Glomerular visceral epithelial cell (primary cell): ENCODE measurements at regions not wholly inside any gene's neighbourhood (a gene's known extent, or its start where the extent isn't known, plus 50 kb on each side); places are given as distances from the start of the nearest gene placed in this dataset.
"Not testable (repeated sequence)": the region's sequence is repeated elsewhere in the genome, so short reads cannot be mapped to it uniquely, and the experiment has no call there.

Source experiments
- DNase-seq: peaks from one replicate; pipeline ENCODE4 v3.0.0-alpha.2; 2016; ENCODE audit errors: extremely low spot score

DNA sequence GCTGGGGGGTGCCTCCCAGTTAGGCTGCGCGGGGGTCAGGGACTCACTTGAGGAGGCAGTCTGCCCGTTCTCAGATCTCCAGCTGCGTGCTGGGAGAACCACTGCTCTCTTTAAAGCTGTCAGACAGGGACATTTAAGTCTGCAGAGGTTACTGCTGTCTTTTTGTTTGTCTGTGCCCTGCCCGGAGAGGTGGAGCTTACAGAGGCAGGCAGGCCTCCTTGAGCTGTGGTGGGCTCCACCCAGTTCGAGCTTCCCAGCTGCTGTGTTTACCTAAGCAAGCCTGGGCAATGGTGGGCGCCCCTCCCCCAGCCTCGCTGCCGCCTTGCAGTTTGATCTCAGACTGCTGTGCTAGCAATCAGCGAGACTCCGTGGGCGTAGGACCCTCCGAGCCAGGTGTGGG lies 584.2 kb upstream of the SLC39A10 start:
- not testable (repeated sequence) for DNase-seq

DNA sequence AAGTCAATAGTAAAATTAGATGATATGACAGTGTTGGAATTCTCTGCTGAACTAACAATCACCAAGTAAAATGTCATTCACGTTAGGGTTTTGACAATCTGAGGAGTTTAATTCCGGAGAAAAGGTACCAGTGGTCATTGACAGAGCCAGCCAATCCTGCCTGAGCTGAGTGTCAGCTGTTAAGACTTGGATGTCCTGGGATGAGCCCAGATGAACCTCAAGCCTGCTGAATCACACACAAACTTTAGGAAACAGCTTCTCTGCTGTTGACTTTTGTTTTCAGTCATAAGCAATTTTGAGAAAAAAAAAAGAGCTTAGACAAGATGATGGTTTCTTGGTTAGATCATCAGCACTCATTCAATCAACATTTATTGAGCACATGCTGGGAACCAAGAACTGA lies 600.0 kb upstream of the SLC39A10 start:
- DNase-seq: no peak

DNA sequence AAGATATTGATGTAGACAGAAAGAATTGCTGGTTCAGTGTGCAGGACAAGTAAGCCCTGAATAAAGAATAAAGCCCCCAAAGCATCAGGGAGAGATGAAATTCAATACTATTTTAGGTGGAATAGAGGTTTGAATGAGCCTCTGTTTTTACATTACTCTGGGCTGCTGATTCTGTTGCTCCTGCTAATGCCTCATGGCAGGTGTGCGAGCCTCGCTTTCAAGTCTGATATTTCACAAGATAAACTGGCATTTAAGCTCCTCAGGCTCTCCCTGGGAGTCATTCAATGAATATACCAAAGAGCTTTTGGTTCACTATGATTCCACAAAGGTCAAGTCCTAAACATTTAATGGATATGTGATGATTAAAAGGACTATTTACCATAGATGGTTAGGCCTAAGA lies 601.0 kb upstream of the SLC39A10 start:
- no peak for DNase-seq

DNA sequence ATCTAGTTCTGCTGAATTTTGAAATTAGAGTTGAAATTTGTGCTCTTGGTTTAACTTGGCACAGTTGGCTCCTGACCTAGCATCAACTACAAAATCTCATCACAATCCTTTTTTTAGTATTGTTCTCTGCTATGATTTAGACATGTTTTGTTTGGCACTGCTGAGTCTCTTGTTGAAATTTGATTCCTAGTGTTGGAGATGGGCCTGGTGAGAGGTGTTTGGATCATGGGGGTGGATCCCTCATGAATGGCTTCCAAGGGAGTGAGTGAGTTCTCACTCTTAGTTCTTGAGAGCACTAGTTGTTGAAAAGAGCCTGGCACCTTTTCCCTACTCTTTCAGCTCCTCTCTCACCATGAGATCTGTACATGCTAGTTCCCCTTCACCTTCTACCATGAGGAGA lies 605.6 kb upstream of the SLC39A10 start:
- DNase-seq: no peak

DNA sequence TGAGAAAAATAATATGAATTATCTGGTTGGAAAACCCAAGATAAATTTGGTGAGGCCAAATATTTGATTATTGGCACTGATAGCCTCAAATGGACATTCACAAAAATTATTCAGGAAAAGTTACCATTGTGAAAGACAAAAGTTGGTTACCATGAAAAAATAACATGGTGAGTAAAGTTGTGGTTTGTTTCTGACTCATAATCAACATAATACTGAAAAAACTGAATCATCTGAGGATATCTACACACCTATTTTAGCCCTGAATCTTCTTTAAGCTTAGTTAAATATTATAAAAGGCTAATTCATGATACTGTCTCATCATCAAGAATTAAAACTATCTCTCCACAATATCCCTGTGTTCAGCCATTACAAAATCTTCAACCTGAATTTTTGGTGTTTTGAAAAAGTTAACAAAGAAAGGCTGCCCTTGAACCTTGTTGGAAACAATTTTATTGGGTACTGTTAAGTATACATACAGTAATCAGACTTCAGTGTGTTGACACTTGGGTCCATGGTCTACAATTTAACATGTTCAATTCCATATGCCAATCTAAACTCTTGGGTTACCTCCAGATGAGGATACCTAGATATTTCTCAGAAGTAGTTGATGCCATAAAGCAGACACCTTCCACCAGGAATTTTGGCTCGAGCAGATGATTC lies 607.5 kb upstream of the SLC39A10 start:
- peak; percentile 30 for DNase-seq

DNA sequence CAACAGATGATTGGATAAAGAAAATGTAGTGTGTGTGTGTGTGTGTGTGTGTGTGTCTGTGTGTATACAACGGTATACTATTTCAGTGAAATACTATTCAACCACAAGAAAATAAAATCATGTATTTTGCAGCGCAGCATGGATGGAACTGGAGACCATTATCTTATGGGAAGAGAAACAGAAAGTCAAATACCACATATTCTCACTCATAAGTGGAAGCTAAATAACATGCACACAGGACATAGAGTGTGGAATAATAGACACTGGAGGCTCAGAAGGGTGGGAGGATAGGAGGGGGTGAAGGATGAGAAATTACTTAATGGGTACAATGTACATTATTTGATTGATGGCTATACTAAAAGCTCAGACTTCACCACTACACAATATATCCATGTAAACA lies 609.1 kb upstream of the SLC39A10 start:
- no peak for DNase-seq

DNA sequence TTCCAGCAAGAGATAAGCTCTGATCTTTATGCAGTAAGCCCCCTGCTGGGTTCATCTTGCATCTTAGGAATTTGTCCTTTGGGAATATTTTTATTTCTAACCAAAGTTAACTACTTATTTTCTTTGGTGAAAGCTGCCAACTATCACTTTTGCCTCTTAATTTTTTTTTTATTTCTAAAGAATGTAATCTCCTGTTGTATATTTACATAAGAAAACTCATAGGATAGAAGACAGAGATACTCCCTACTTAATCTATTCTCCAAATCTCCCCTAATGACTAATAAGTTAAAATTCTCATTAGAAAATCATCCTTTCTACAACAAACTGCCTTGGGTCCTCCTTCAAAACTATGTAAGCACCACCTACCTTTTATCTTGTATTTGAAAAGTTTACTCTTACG lies 612.2 kb upstream of the SLC39A10 start:
- no peak for DNase-seq

DNA sequence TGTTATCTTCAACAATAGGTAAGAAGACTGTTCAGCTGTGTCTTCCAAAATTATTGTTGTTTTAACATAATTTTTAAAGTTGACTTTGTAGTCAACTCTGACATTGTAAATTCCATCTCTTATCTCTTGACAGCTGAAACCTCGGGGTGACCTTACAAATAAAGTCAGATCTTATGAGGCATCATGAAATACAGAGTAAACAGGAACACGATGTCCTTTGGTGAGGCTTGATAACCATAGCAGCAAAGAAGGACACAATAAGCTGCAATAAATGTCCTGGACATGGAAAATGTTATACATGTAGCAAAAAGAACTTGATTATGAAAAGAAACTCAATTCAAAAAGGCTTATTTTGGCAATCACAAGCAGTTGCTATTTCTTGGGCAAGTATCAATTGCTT lies 618.9 kb upstream of the SLC39A10 start:
- no peak for DNase-seq

DNA sequence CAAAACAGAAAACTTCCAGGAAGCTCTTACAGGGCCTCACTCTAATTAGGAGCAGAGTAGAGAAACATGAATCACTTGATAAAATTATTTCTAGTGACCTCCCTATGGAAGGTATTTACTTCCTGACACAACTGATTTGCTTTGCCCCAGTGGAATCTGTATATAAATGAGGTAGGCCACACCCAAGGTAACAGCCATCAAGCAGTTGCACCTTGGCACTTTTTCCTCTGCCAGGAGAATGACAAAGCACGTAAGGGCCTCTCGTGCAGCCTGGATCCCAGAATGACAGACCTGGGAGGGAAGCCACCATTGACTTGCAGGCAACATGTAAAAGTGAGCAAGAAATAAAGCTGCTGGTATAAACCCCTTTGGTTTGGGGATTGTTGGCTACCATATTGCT lies 620.0 kb upstream of the SLC39A10 start:
- no peak for DNase-seq

DNA sequence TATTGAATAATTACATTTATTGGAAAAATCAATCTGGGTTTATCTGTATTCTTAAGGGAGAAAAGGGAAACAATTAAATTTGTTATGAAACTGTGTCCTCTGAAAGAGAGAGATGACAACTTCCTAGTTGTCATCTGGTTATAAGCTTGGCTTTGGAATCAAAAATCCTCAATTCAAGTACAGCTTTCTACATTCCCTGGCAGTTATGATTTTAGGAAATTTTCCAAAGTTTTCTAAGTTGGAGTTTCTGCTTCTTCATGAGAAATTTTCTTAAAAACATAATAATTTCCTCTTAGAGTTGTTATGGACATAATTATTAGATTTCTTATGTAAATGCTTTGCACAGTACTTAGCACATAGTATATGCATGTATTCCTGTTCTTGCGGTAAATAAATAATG lies 625.6 kb upstream of the SLC39A10 start:
- DNase-seq: no peak

DNA sequence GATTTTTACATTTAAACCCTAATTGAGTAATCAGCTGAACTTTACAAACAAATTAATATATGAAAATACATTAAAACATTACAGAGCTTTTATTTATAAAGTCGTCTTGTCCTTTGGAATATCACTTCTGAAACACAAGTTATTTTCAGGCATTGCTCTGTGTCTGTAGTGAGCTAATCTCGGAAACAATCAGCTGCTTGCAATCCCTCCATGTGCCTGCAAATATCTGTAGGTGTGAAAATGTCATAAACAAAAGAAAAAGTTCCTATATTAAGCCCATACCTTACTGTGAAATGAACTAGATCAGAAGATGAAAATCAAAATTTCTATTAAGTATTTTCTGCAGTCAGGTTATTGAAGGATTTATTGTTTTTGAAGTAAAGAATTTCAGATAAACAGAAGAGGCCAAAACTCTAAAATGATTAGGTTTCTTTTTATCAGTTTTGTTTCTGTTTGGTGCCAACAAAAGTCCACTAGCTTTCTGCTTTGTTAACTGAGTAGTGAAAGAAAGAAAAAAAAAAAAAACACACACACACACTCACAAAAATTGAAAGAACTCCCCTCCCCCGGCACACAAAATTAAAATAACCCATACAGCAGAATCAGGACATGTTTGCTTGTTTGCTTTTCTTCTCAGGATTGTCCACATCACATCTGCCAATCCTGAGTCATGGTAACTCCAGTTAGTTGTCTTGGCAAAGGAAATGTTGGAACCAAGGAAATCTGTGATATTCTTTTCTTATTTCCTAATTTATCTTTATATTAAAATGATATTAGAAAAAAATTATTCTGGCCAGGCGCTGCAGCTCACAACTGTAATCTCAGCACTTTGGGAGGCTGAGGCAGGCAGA lies 627.0 kb upstream of the SLC39A10 start:
- DNase-seq: no peak

DNA sequence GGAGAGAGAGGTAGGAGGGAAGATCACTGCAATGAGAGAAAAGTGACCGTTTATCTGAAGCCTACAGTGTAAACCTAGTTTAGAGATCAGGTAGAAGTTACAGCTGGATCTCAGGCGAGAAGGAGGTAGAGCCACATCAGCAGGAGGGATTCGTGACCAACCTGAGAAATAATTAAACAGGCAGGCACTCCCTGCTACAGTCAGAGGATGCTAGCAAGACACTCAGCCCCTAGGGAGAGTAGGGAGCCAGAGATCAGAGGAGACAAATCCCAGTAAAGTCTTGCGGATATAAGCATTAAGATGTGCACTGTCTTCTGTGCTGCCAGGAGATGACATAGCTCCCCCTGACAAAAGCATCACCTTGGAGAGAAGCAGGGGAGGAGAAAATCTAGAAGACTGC lies 629.1 kb upstream of the SLC39A10 start:
- no peak for DNase-seq

DNA sequence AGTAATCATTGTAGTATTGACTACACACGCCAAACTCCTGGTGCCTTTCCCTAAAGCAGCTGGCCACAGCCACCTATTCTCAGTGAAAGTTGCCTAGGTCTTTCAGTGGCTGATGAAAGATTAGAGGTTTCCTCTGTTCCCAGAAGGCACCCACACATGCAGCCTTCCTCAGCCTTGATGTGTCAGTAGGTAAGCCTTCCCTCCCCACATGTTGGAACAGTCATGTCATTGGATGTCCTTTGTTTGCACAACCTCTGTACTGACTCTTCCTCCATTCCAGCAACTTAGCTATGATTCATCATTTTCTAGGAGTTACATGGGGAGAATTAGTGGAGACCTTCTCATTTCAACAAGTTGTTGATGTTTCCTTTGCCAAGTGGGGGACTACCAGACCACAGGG lies 630.8 kb upstream of the SLC39A10 start:
- DNase-seq: no peak

DNA sequence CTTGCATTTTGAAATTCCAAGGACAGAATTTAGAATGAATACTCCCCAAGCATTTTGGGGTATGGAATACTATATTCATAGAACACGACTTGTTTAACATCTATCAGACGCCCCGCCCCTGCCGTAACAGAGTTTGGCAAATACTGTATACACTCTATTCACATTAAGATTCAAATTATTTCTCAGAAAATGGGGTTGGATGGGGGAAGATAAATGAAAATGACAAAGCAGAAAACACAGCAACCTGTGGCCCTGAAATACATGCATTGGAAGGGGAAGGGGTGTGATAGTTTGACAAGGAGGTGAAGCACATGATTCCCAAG lies 634.6 kb upstream of the SLC39A10 start:
- no peak for DNase-seq

DNA sequence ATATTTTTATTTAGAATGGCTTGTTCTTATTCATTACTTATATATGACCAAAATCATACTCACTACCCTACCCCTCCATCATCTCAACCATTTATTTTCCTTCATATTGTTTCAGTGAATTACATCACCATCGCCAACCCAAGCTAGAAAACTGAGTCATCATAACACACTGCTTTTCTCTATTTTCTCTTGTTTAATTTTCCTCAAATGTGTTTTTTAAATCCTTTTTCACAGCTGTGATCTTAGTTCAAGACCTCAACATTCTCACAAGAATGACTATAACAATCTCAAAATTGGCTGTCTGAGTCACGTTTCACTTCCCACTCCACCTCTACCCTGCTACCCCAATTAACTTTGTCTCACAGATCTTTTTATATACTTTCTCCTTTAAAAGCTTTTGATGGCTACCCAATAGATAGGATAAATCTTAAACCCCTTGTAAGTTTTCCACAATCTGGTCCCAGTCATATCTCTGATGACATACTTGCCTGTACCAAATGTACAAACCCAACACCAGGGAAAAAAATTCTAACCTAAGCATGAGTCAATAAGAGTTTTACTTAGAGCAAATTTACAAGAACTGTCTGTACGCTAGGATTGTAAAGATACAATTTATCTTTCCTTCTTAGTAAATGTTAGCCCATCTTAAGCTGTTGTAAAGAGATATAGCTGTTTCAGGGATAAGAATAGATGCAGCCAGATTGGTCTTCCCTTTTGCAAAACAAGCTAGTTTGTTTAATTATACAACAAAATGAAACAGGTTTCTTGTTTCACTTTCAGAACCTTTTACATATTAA lies 635.1 kb upstream of the SLC39A10 start:
- no peak for DNase-seq

DNA sequence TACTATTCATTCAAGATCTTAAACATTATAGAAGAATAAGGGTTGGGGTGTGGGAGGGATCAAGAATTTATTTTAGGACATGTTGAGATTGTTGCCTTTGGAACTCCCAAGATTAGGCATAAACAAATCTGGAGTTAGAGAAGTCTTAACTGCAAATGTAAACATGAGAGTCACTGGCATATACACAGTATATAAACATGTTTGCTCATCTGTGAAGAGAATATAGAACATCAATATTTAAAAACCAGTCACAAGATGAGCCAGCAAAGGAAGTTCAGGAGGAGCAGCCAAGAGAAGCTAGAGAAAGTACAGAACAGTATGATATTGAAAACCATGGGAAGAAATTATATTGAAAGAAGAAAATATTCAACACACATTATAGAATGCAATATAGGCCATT lies 638.6 kb upstream of the SLC39A10 start:
- no peak for DNase-seq

DNA sequence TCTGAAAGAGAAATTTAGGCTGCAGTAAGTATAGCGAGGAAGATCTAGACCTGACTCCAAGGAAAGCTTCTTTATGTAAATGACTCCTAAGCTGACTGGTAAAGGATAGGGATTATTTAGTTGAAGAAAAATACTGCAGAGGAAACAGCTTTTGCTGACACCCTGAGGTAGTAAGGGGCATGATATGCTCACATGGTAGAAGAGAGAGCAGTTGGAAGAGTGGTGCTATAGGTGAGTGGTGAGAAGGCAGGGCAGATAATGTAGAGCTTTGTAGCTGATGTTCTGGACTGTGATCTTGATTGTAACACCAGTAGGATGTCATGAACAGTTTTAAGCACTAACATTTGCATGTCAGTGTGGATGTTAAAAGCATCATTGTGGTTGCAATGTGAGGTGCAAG lies 639.1 kb upstream of the SLC39A10 start:
- no peak for DNase-seq

DNA sequence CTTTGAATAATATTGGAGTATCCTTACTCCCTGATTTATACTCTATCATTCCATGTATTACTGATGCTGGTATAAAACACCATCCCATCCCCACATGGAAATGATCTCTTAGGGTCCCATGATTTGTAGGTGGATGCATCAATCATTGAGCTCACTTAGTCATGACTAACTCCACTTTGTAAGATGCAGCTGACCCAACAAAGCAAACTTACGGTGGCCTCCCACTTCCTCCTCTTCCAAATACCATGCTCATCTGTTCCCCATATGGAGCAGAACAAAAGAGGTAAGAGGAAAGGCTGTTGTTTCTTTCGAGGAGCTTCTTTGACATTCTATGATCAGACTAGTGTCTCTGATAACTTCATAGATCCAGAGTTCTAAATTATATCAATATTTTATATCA lies 640.2 kb upstream of the SLC39A10 start:
- DNase-seq: no peak

DNA sequence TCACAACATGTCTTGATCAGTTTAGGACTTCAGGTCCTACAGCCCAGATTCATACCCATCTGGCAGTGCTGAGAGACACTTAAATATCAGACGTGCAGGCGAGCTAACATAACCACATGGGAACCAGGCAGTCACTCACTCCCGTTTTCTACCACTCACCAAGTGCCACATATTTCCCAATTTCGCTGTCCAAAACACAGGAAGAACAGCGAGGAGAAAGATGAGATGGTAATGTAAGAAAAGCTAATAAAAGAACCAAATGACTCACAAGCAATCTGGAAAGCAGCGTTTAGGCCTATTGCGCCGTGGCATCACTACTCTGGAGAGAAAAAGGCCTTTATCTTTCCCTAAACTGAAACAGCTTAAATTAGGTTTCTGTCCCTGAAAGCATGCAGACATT lies 647.8 kb upstream of the SLC39A10 start:
- DNase-seq: no peak

DNA sequence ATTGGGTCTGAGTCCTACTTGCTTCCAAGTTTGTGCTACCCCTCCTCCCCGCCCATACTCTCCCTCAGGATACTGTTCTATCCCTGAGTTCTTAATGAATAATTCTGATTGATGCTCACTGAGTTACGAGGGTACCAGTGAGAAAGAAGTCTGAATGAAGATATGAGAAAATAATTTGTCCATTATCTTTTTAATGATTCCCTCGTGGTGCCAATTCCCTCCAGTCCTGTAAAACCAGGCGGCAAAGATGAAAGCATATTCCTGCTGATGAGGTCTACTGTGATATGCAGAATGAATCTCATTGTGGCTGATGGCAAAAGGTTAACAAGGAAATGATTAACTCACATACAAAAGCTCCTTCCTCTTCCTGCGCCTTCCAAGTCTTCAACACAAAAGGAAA lies 650.2 kb upstream of the SLC39A10 start:
- DNase-seq: no peak

DNA sequence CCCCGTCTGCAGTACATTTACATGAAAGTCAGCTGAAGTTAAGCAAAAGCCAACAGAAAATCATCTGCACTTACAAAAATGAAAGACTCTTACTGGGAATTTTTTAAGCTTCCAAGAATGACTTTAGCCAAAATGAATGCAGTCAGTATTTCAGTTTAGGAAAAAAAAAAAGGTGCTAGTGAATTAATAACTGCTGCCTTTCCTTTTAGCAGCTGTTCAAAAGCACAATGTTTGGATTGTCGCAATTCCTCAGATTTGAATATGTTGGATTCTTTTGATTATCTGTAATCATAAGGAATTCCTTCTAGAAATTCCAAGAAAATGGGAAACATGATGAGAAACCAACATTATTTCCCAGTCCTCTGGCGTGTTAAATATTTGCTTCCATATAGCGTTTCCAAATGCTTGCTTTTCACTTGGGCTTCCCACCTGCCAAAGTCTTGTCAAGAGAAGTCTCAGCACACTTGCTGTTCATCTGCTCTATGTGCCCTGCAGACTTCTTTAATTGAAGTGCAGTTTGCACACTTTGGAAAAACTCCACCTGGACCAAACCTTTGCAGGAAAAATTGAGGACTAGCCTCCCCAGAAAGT lies 653.0 kb upstream of the SLC39A10 start:
- no peak for DNase-seq

DNA sequence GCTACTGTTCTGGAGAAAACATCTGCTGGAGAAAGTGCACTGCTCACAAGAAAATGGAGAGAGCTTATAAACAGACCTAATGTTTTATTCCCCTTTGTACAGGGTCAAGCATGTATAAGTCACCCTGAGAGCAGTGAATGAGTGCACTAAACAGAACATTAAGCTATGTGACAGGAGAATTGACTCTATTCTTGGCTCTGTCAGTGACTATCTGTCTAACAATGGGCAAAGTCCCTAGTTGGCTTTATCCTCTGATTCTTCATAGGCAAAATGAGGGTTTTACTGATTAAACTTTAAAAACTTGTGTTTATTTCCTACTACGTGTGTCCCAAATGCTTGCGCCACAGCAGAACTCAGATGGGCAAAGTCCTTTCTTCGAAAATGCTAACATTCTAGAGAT lies 655.1 kb upstream of the SLC39A10 start:
- no peak for DNase-seq

DNA sequence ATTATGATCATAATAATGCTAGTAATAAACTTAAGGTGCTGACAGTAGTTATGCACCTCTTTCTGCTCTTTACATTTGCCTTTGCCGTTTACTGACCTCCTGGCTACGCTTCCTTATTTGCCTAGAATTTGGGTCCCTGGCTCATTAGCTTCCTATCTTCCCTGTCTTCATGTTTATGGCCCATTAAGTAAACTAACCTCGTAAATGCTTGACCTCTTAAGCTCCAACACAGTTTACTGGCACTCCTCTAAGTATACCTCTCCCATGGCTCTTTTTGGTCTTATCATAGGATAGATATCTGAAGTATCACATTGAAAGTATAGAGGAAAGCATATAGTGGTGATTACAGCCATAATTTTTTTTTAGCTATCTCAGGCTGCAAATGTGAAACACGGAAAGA lies 657.3 kb upstream of the SLC39A10 start:
- no peak for DNase-seq
